ENCODE measurements at regions not wholly inside any gene's neighbourhood (a gene's known extent, or its start where the extent isn't known, plus 50 kb on each side); places are given as distances from the start of the nearest gene placed in this dataset.
"Not testable (repeated sequence)": the region's sequence is repeated elsewhere in the genome, so short reads cannot be mapped to it uniquely, and the experiment has no call there.

- TF ChIP-seq, protein P1, sequence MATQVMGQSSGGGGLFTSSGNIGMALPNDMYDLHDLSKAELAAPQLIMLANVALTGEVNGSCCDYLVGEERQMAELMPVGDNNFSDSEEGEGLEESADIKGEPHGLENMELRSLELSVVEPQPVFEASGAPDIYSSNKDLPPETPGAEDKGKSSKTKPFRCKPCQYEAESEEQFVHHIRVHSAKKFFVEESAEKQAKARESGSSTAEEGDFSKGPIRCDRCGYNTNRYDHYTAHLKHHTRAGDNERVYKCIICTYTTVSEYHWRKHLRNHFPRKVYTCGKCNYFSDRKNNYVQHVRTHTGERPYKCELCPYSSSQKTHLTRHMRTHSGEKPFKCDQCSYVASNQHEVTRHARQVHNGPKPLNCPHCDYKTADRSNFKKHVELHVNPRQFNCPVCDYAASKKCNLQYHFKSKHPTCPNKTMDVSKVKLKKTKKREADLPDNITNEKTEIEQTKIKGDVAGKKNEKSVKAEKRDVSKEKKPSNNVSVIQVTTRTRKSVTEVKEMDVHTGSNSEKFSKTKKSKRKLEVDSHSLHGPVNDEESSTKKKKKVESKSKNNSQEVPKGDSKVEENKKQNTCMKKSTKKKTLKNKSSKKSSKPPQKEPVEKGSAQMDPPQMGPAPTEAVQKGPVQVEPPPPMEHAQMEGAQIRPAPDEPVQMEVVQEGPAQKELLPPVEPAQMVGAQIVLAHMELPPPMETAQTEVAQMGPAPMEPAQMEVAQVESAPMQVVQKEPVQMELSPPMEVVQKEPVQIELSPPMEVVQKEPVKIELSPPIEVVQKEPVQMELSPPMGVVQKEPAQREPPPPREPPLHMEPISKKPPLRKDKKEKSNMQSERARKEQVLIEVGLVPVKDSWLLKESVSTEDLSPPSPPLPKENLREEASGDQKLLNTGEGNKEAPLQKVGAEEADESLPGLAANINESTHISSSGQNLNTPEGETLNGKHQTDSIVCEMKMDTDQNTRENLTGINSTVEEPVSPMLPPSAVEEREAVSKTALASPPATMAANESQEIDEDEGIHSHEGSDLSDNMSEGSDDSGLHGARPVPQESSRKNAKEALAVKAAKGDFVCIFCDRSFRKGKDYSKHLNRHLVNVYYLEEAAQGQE (IDR thresholded peaks at IDR 0.05; ENCODE audit: insufficient replicate concordance, low read depth), result not testable (repeated sequence)
- TF ChIP-seq, protein P2, sequence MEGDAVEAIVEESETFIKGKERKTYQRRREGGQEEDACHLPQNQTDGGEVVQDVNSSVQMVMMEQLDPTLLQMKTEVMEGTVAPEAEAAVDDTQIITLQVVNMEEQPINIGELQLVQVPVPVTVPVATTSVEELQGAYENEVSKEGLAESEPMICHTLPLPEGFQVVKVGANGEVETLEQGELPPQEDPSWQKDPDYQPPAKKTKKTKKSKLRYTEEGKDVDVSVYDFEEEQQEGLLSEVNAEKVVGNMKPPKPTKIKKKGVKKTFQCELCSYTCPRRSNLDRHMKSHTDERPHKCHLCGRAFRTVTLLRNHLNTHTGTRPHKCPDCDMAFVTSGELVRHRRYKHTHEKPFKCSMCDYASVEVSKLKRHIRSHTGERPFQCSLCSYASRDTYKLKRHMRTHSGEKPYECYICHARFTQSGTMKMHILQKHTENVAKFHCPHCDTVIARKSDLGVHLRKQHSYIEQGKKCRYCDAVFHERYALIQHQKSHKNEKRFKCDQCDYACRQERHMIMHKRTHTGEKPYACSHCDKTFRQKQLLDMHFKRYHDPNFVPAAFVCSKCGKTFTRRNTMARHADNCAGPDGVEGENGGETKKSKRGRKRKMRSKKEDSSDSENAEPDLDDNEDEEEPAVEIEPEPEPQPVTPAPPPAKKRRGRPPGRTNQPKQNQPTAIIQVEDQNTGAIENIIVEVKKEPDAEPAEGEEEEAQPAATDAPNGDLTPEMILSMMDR (IDR thresholded peaks at IDR 0.05; ENCODE audit: insufficient read depth, low read length), result not testable (repeated sequence)
- TF ChIP-seq POLR2AphosphoS5, GABPA (IDR thresholded peaks at IDR 0.05; ENCODE audit: low read depth): not testable (repeated sequence)
These were observed 341.0 kb downstream of the ADGRD1 start for GRCh38 chr12:131294716-131295115.
